Muscle of leg (tissue), 3 donors: ENCODE measurements at regions not wholly inside any gene's neighbourhood (a gene's known extent, or its start where the extent isn't known, plus 50 kb on each side); places are given as distances from the start of the nearest gene placed in this dataset.

Experiments
- DNase-seq: peaks from one replicate; pipeline ENCODE4 v3.0.0; 2013
- H3K27ac ChIP-seq: one replicate; pipeline ENCODE4 v1.5.1; 2013; ENCODE audit warnings: mild to moderate bottlenecking, low read length, control low read depth
- H3K27me3 ChIP-seq: one replicate; pipeline ENCODE4 v1.6.1; 2013; ENCODE audit warnings: low read length; ENCODE audit not compliant: control insufficient read depth, insufficient read depth
- H3K36me3 ChIP-seq: one replicate; pipeline ENCODE4 v1.6.1; 2013; ENCODE audit warnings: low read length; ENCODE audit not compliant: control insufficient read depth, insufficient read depth
- H3K4me1 ChIP-seq: one replicate; pipeline ENCODE4 v1.6.1; 2013; ENCODE audit warnings: low read length; ENCODE audit not compliant: control insufficient read depth, insufficient read depth
- H3K4me3 ChIP-seq: one replicate; pipeline ENCODE4 v1.5.1; 2013; ENCODE audit warnings: low read length, control low read depth
- H3K9me3 ChIP-seq: replicated peaks from 2 replicates; pipeline ENCODE4 v1.6.1; 2013; ENCODE audit warnings: low read depth, low read length; ENCODE audit not compliant: control insufficient read depth
- WGBS: methylation state at CpG from one replicate; pipeline ENCODE4 v1.1.5; 2013; ENCODE audit warnings: missing lambda C conversion rate; ENCODE audit not compliant: insufficient coverage; 5-methylcytosine and 5-hydroxymethylcytosine counted together

DNA sequence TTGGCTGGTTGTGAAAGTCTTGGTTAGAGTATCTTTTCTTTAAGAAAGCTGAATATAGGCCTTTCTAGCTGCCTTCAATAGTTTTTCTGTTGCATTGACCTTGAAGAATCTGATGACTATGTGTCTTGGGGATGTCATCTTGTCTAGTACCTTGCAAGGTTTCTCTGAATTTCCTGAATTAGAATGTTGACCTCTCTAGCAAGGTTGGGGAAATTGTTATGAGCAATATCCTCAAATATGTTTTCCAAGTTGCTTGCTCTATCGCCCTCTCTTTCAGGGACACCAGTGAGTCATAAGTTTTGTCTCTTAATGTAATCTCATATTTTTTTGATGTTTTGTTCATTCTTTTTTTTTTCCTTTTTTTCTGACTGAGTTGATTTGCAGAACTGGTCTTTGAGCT, 194.7 kb downstream of the RAB28 start:
- no CpG with 5 or more reads among the region's 1 CpG for WGBS
- Histone ChIP-seq H3K36me3 (no peaks in the 10 kb centered on the region), H3K27ac (no peak overlapping the region), H3K27me3 (no peaks in the 10 kb centered on the region), H3K9me3 (peaks cover 8% of the 10 kb centered on the region), H3K4me1 (no peaks in the 10 kb centered on the region), H3K4me3 (no peak overlapping the region)
- DNase-seq, result no peak

DNA sequence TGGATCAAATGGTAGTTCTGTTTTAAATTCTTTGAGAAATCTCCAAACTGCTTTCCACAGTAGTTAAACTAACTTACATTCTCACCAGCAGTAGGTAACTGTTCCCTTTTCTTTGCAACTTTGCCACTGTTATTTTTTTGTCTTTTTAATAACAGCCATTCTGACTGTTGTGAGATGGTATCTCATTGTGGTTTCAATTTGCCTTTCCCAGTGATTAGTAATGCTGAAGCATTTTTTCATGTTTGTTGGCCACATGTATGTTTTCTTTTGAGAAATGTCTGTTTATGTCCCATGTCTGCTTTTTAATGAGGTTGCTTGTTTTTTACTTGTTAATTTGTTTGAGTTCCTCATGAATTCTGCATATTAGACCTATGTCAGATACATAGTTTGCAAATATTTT, 198.8 kb downstream of the RAB28 start:
- Histone ChIP-seq H3K36me3 (no peaks in the 10 kb centered on the region), H3K4me1 (no peaks in the 10 kb centered on the region), H3K4me3 (no peak overlapping the region), H3K27ac (no peak overlapping the region), H3K9me3 (peaks cover 6% of the 10 kb centered on the region), H3K27me3 (no peaks in the 10 kb centered on the region)
- no peak for DNase-seq

DNA sequence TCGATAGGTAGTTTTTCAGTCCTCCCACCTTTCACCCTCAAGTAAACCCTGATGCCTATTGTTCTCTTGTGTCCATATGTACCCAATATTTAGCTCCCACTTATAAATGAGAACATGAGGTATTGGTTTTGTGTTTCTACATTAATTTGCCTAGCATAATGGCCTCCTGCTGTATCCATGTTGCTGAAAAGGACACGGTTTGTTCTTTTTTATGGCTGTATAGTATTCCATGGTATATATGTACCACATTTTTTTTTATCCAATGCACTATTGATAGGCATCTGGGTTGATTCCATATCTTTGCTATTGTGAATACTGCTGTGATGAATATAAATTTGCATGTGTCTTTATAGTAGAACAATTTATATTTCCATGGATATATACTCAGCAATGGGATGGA, 199.2 kb downstream of the RAB28 start:
- no peaks in the 10 kb centered on the region for H3K27me3 ChIP-seq
- H3K4me3 ChIP-seq, result no peak overlapping the region
- no peaks in the 10 kb centered on the region for H3K4me1 ChIP-seq
- H3K9me3 ChIP-seq, result peaks cover 3% of the 10 kb centered on the region
- no CpG with 5 or more reads among the region's 2 CpGs for WGBS
- DNase-seq, result no peak
- H3K36me3 ChIP-seq, result no peaks in the 10 kb centered on the region
- H3K27ac ChIP-seq, result no peak overlapping the region

DNA sequence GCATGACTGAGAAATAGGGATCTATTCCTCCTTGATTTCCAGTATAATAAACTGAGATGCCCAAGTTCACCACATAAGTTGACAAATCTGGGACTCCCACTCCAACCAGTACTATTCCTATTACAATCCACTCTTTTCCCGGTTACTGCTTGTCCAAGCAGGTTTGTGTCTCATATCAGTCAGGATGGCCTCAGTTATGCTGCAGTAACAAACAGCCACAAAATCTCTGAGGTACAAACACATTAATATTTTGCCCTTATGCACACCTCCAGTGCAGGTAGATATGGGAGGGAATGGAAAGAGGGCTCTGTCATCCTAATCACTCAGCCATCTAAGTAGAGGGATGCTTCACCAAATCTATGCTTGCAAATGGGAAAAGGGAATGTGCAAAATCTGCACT, 207.8 kb downstream of the RAB28 start:
- DNase-seq, result no peak
- 100% methylated on average over 1 of the region's 1 CpG for WGBS
- Histone ChIP-seq H3K4me1 (no peaks in the 10 kb centered on the region), H3K9me3 (peaks cover 9% of the 10 kb centered on the region), H3K36me3 (no peaks in the 10 kb centered on the region), H3K27ac (no peak overlapping the region), H3K4me3 (no peak overlapping the region), H3K27me3 (no peaks in the 10 kb centered on the region)

DNA sequence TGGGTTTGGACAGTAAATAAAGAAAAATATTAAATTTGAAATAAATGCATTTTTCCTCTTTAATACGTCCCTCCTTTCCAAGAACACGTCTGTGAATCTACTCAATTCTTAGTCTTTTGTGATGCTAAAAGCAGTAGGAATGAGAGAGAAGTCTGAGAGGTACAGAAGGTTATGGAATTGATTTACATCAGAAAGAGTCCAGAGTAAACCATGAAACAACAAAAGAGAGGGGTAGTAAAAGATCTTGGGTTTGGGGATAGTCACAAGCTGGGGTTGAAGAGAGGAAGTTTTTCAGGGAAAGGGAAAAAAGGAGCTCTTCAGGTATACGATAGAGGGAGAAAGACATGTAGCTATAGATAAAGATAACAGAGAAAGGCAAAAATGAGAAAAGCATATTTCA, 215.4 kb downstream of the RAB28 start:
- WGBS, result 73% methylated on average over 1 of the region's 3 CpGs
- H3K27me3 ChIP-seq, result no peaks in the 10 kb centered on the region

DNA sequence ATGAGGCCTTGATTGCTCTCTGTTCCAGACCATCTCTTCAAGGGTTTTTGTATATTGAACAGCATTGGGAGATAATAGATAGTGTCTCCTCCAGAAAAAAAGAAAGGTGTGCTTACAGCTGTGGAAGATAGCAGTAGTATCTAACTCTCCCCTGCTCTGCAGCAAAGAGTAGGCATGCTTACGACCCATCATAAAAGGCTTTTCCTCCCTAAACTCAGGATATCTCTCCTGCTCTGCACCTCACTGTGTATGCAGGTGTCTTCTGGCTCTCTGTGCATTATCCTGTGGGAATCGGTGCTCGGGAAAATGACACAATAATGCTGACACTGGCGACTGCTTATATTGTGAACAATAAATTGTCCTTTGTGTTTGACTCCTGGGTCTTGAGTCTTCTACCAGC, 216.0 kb downstream of the RAB28 start:
- WGBS, result 39% methylated on average over 3 of the region's 4 CpGs
- Histone ChIP-seq H3K27ac (no peak overlapping the region), H3K36me3 (no peaks in the 10 kb centered on the region), H3K4me3 (no peak overlapping the region), H3K27me3 (no peaks in the 10 kb centered on the region), H3K9me3 (peaks cover 3% of the 10 kb centered on the region), H3K4me1 (no peaks in the 10 kb centered on the region)
- no peak for DNase-seq

More for the DNA sequence above, 215.4 kb downstream of the RAB28 start:
- Histone ChIP-seq H3K27ac (no peak overlapping the region), H3K36me3 (no peaks in the 10 kb centered on the region), H3K4me3 (no peak overlapping the region), H3K9me3 (peaks cover 3% of the 10 kb centered on the region), H3K4me1 (no peaks in the 10 kb centered on the region)
- no peak for DNase-seq

DNA sequence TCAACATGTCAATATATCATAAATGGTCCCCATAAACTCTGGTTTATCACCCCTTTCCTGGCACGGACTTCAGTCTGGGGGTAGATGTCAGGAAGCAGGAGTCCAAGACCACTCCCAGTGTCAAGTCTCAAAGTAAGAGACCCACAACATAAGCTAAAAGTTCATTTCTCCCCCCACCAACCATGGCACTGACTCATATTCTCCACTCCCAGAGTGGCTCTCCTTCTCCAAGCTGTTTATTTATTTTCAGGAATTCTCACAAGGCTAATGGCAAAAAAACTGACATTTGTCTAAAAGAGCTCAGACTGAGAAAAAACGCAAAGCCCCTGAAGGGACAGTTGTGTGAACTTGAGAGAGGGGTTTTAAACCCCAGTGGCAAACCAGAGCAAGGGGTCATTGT, 217.0 kb downstream of the RAB28 start:
- peaks cover 3% of the 10 kb centered on the region for H3K9me3 ChIP-seq
- H3K4me1 ChIP-seq, result no peaks in the 10 kb centered on the region
- no peaks in the 10 kb centered on the region for H3K27me3 ChIP-seq
- no peak overlapping the region for H3K27ac ChIP-seq
- H3K36me3 ChIP-seq, result no peaks in the 10 kb centered on the region
- H3K4me3 ChIP-seq, result no peak overlapping the region
- 60% methylated on average over 1 of the region's 2 CpGs for WGBS
- DNase-seq, result no peak

DNA sequence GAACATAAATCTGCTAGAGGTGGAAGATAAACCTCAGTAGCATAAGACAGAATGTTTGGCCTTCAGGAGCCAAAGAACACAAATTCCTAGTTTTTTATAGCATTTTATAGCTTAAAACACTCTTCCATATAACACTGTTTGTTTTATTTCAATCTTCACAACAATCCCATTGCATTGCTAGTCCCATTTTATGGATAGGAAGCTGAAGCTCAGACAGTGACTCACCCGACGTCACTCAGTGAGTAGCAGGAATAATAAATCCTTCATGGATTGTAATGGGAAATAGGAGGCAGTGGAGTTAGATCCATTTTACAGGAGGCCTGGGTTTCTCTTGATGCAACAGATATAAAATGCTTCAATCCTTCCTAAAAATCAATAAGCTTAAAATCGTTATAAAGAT, 217.5 kb downstream of the RAB28 start:
- H3K27ac ChIP-seq, result no peak overlapping the region
- H3K36me3 ChIP-seq, result no peaks in the 10 kb centered on the region
- peaks cover 3% of the 10 kb centered on the region for H3K9me3 ChIP-seq
- H3K4me3 ChIP-seq, result no peak overlapping the region
- no peak for DNase-seq
- no CpG with 5 or more reads among the region's 3 CpGs for WGBS
- H3K4me1 ChIP-seq, result peaks cover under 1% of the 10 kb centered on the region
- no peaks in the 10 kb centered on the region for H3K27me3 ChIP-seq

DNA sequence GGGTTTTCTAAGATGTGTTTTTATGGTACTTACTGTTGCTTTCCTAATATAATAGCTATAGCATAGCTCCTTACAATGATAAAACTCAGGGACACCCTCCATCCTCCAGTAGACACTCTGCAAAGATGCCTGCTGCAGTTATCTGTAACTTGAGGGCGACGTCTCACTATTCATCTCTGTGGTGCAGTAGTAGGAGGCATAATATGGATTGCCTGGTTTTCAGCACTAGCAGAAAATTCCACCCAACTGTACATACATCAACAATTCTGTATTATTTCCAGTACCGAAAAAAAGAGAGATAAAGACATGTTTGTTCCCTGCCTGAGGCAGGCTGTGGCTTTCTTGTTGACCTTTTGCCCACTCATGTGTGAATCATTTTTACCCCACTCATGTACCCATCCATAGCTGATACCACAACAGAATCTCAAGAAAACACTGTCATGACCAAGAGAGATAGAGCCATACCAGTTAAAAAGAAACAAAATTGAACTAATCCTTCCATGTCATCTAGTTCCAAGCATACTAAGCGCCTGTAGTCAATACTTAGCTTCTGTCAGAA, 220.1 kb downstream of the RAB28 start:
- DNase-seq, result no peak
- peaks cover 5% of the 10 kb centered on the region for H3K4me1 ChIP-seq
- H3K27me3 ChIP-seq, result no peaks in the 10 kb centered on the region
- no peak overlapping the region for H3K27ac ChIP-seq
- H3K4me3 ChIP-seq, result no peak overlapping the region
- 90% methylated on average over 1 of the region's 4 CpGs for WGBS
- no peaks in the 10 kb centered on the region for H3K9me3 ChIP-seq
- H3K36me3 ChIP-seq, result no peaks in the 10 kb centered on the region

DNA sequence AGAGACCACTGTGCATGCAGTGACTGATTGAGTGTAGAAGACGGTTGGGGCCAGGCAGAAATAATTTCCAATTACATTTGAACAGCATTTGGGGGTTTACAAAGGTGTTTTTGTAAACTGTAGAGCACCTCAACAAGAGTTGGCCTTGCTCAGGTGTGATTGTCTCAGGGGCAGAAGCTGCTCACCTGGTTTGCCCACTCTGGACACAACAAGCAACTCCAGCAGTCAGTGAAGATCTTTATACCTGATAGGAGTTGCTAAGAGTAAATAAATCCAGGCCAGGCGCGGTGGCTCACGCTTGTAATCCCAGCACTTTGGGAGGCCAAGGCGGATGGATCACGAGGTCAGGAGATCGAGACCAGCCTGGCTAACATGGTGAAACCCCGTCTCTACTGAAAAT, 221.3 kb downstream of the RAB28 start:
- H3K9me3 ChIP-seq, result no peaks in the 10 kb centered on the region
- peaks cover 5% of the 10 kb centered on the region for H3K4me1 ChIP-seq
- H3K36me3 ChIP-seq, result no peaks in the 10 kb centered on the region
- WGBS, result 93% methylated on average over 6 of the region's 8 CpGs
- no peak for DNase-seq
- no peaks in the 10 kb centered on the region for H3K27me3 ChIP-seq
- no peak overlapping the region for H3K27ac ChIP-seq
- H3K4me3 ChIP-seq, result no peak overlapping the region
